ENCODE measurements at regions not wholly inside any gene's neighbourhood (a gene's known extent, or its start where the extent isn't known, plus 50 kb on each side); places are given as distances from the start of the nearest gene placed in this dataset.

- Histone ChIP-seq H3K9me2 (ENCODE audit: insufficient read depth) (no peaks in the 10 kb centered on the region), H3K27me3 (ENCODE audit: insufficient read depth, low read length) (no peaks in the 10 kb centered on the region), H3K79me2 (ENCODE audit: insufficient read depth, low read length) (no peaks in the 10 kb centered on the region), H4K20me1 (ENCODE audit: insufficient read depth) (no peaks in the 10 kb centered on the region), H3K4me3 (replicated peaks in 1 of 2; ENCODE audit: low read depth in 1 of 2, low read length in 2 of 2) (no peak overlapping the region), H3K4me2 (ENCODE audit: low read length) (no peak overlapping the region), H3K9ac (ENCODE audit: low read length) (no peak overlapping the region), H3K27ac (ENCODE audit: low read depth, low read length) (no peak overlapping the region), H2AFZ (ENCODE audit: low read depth, low read length, poor library complexity, severe bottlenecking) (no peak overlapping the region), H3K9me3 (ENCODE audit: control insufficient read depth in 1 of 2, insufficient read depth in 1 of 2, low read depth in 1 of 2, low read length in 2 of 2) (no peaks in the 10 kb centered on the region), H3K36me3 (ENCODE audit: control insufficient read depth in 1 of 2, insufficient read depth in 2 of 2, low read length in 2 of 2) (no peaks in the 10 kb centered on the region), H3K4me1 (ENCODE audit: control insufficient read depth in 1 of 2, insufficient read depth in 2 of 2, low read length in 2 of 2) (no peaks in the 10 kb centered on the region)
- ATAC-seq = no peak
- no peak for DNase-seq (ENCODE audit: low read depth, low spot score)
- TF ChIP-seq TCF7L2 (IDR thresholded peaks at IDR 0.05; ENCODE audit: borderline replicate concordance, extremely low read depth, insufficient read depth, insufficient read length) (no peak), POLR2AphosphoS5 (IDR thresholded peaks at IDR 0.05; ENCODE audit: low read depth, low read length) (no peak), ZNF274 (IDR thresholded peaks at IDR 0.05; ENCODE audit: low read depth, low read length) (no peak), ELF1 (IDR thresholded peaks at IDR 0.05; ENCODE audit: borderline replicate concordance, low read depth) (no peak), MAX (IDR thresholded peaks at IDR 0.05) (no peak), RAD21 (IDR thresholded peaks at IDR 0.05; ENCODE audit: low read depth) (no peak), POLR2A (IDR thresholded peaks at IDR 0.05; ENCODE audit: borderline replicate concordance, extremely low read depth, insufficient read depth, insufficient read length) (no peak), SP1 (IDR thresholded peaks at IDR 0.05; ENCODE audit: low read depth) (no peak), JUND (IDR thresholded peaks at IDR 0.05) (no peak), SRF (IDR thresholded peaks at IDR 0.05; ENCODE audit: low read depth) (no peak), YY1 (IDR thresholded peaks at IDR 0.05; ENCODE audit: extremely low read depth, insufficient replicate concordance, low read depth, low read length) (no peak), ZFX (IDR thresholded peaks at IDR 0.05) (no peak), SIN3A (IDR thresholded peaks at IDR 0.05; ENCODE audit: low read depth) (no peak), EZH2phosphoT487 (IDR thresholded peaks at IDR 0.05; ENCODE audit: borderline replicate concordance) (no peak), CBX3 (IDR thresholded peaks at IDR 0.05; ENCODE audit: low read depth) (no peak), EGR1 (IDR thresholded peaks at IDR 0.05; ENCODE audit: low read depth) (no peak)
- TF ChIP-seq, protein P1, sequence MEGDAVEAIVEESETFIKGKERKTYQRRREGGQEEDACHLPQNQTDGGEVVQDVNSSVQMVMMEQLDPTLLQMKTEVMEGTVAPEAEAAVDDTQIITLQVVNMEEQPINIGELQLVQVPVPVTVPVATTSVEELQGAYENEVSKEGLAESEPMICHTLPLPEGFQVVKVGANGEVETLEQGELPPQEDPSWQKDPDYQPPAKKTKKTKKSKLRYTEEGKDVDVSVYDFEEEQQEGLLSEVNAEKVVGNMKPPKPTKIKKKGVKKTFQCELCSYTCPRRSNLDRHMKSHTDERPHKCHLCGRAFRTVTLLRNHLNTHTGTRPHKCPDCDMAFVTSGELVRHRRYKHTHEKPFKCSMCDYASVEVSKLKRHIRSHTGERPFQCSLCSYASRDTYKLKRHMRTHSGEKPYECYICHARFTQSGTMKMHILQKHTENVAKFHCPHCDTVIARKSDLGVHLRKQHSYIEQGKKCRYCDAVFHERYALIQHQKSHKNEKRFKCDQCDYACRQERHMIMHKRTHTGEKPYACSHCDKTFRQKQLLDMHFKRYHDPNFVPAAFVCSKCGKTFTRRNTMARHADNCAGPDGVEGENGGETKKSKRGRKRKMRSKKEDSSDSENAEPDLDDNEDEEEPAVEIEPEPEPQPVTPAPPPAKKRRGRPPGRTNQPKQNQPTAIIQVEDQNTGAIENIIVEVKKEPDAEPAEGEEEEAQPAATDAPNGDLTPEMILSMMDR (IDR thresholded peaks at IDR 0.05 in 2 of 3, conservative IDR thresholded peaks at IDR 0.05 in 1 of 3; ENCODE audit: borderline replicate concordance in 1 of 3, insufficient read depth in 1 of 3, low read depth in 2 of 3, low read length in 2 of 3) = no peak
- RAD21 ChIA-PET (ENCODE audit: low non-redundant PET in 1 of 2, low total read pairs in 2 of 2, uncharacterized antibody in 2 of 2, unreplicated experiment in 2 of 2) = no interaction called here
- CTCF ChIA-PET = no interaction called here
- BruUV-seq (replicated peaks) = no TSS peak
- POLR2A ChIA-PET = no interaction called here
- intact Hi-C loops (cut with micrococcal nuclease) = no loop called here
These were observed 394.1 kb downstream of the ZNF608 start for GRCh38 chr5:124352312-124352711.

Data from HCT116 (cell line).